ENCODE measurements at regions not wholly inside any gene's neighbourhood (a gene's known extent, or its start where the extent isn't known, plus 50 kb on each side); places are given as distances from the start of the nearest gene placed in this dataset.

- DNase-seq: no peak
These were observed 278.3 kb downstream of the EIPR1 start for GRCh38 chr2:3099145-3099859.

DNA sequence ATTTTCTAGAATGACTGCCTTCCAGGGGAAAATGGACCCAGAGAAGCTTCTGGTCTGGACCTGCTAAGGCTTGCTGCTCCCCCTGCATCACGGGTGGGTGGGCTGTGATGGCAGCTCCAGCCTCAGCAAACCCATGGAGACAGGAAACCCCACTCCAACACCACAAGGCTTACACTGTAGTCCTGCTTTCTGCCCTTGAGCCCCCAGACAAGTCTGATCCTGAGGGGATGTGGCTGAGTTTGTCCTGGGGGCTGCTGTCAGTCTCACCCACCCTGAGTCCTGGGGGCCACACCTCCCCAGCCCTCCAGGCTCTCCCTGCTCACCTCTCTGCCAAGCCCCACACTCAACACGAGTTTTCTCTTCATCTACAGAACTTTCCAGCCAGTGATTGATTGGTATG is 279.4 kb downstream of the EIPR1 start:
- no peak for DNase-seq

- DNase-seq: no peak
These were observed 279.8 kb downstream of the EIPR1 start for GRCh38 chr2:3097804-3098203.

GRCh38 chr2:3094999-3095958 is 282.3 kb downstream of the EIPR1 start:
- DNase-seq: no peak

DNA sequence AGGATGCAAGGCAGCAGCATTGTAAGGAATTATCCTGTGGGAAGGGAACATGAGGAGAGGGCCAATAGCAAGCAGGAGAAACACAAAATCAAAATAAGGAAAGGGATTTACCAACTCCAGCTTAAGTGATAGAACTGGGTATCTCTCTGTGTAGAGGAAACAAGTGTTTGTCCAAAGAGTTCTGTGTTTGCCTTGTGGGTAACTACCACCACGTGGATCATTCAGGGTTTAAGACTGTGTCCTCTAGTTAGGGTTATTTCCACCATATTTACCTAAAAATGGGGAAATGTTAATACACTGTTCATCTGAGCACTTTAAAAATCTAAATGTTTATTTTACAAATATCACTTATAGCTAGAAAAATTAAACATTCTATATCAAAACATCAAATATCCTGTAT is 283.3 kb downstream of the EIPR1 start:
- DNase-seq: no peak

GRCh38 chr2:3091696-3092095 is 285.9 kb downstream of the EIPR1 start:
- no peak for DNase-seq

DNA sequence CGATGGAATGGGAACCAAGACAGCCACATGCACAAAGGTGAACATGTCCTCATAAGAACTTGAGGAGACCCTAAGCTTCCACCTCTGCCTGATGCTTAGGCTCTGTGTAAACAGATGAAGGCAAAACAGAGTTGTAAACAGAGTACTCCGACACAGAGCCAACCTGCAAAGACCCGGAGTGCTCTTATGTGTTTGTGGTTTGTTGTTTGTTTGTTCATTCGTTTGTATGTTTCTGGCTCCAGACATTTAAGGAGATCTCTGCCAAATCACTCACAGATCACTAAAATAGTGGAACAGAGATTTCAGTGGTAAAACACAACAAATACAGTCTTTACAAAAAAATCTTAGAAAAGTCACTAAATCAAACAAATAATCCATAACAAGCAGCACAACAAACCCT is 294.9 kb downstream of the EIPR1 start:
- no peak for DNase-seq

GRCh38 chr2:3079959-3080948 is 297.4 kb downstream of the EIPR1 start:
- DNase-seq: no peak

DNA sequence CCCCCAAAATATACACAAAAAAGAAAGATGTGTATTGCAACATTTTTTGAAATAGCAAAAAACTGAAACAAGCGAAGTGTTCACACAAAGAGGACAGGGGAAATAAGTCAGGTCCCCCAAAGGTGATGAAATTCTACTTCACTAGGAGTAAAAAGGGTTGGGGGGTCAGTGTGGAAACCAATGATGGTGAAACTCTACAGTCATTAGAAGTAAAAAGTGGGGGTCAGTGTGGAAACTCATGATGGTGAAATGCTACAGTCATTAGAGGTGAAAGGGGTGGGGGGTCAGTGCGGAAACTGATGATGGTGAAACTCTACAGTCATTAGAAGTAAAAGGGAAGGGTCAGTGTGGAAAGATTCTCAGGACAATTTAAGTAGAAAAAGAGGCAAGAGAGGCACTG is 298.2 kb downstream of the EIPR1 start:
- no peak for DNase-seq

DNA sequence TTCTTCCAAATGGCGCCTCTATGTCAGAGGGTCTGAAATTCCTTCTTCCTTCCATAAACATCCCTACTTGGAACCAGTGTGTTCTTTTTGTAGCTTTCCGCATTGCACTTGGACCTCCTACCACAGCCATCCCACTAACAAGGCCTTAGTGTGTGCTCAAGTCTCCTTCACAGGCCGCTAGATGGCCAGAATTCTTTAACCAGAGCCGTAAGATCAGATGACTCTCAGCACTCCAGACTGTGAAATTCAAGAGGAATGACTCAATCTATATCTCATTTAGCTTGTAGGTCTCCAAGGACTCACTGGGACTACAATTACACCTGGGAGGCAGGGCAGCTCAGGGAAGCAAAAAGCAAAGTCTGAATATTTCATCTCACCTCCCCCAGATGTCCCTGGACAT is 298.9 kb downstream of the EIPR1 start:
- DNase-seq: no peak

DNA sequence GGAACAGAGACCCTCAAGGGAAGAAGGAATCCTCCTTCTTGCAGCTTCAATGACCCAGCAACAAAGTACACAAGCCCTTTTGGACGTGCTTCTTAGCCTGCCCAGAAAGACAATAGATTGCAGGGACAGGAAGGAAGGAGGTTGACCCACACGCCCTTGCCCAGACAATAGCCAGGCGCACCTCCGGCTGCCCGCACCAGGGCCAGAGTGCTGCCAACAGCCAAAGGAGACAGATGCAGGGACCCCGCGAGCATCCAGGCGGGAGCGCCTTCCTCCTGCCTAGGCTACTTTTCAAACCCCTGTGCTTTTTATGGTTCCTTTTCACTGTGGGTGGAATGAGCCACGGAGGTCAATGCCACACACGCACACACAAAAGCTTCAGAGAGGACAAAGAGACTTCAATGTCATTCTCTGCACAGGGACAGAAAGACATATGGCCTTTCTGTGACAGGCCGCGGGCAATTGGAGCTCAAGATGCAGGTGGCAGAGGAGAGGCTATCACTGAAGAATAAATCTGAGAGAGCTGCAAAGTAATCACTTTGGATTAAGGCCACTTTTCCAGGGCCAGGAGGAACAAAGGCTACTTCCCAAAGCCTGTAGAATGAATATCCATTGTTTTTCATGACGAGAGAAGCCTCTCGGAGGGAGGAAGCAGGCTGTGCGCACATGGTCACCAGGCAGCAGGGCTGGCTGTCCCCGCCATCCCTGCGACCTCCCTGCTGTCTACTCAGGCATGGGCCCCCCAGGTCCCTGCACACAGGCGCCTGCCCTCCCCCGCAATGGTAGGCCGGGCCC is 300.6 kb downstream of the EIPR1 start:
- DNase-seq: no peak

DNA sequence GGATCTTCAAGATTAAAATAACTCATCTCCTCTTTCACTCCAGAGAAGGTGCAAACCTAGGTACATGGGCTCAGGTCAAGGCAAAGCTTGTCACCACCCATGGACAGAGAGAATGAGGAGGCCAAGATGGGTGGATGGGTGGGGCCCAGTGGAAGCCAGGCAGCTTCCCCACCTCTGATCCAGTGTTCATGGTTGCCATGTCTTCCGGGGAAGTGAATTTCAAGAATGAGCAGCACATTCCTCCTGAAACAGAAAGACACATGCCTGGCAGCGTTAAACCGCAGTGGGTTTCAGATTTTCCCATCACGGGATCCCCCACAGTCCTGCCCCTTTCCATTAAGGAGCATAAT is 301.7 kb downstream of the EIPR1 start:
- no peak for DNase-seq

- DNase-seq: no peak
These were observed 302.2 kb downstream of the EIPR1 start for GRCh38 chr2:3075316-3075990.

DNA sequence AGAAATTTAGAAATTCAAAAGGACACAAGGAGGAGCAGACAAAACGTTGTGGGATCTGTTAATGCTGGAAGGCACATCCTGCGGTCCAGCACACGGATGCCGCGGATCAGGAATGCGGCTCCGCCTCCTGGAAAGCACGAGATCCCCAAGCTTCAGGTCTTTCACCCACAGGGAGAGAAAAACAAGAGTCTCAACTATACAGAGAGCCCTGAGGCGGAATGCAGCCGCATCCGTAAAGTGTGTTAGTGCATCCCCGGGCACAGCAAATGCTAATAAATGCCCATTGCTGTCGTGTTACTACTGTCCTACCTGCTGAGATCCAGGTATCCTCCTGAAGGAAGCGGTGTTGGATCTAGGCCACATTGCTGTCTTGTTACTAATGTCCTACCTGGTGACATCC is 303.9 kb downstream of the EIPR1 start:
- no peak for DNase-seq

DNA sequence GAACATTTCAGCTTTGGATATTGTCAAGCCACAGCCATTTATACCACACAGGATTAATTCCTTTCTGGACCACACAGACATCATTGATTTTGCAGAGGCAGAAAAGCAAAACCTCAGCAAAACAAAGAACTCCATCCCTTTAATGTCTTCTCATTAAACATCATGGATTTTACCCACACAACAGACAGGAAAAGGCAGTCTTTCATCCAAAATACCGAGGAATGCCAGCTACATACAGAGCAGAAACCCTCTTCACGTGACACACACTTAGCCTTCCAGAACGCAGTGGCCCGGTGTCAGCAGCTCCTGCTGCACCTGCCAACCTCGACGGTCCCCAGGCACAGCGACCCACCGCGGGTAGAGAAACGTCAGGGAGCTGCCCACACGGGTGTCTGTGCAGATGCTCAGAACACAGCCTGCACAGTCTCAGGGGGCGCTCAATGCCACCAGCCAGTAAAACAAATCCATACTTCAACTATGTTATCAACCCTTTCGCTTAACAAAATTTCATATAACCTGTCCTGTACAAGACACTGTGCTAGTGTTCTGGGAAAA is 304.5 kb downstream of the EIPR1 start:
- no peak for DNase-seq

DNA sequence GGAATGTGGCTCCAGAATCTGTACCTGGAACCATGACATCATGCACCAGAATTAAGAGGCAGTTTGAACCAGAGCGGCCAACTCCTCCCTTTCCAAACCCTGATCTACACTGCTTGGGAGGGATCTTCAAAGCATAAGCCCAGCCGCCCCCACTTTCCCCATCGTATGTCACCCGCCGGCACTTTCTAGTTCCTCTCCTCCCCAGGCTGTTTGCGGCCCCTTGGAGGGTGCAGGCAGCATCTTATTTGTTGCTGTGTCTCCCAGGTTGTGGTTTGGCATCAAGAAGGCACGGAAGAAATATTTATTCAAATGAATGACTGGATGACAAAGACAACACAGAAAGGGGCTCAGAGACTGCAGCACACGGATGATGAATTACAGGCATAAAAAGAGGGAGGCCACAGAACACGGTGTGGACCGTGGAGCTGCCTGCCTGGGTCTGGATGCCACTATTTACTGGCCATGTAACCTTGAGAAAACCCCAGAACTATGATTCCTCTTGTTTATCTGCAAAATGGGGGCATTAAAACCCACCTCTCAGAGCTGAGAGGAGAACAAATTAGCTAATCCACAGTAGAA is 305.8 kb downstream of the EIPR1 start:
- no peak for DNase-seq

- DNase-seq: no peak
These were observed 310.8 kb downstream of the EIPR1 start for GRCh38 chr2:3066831-3067230.

DNA sequence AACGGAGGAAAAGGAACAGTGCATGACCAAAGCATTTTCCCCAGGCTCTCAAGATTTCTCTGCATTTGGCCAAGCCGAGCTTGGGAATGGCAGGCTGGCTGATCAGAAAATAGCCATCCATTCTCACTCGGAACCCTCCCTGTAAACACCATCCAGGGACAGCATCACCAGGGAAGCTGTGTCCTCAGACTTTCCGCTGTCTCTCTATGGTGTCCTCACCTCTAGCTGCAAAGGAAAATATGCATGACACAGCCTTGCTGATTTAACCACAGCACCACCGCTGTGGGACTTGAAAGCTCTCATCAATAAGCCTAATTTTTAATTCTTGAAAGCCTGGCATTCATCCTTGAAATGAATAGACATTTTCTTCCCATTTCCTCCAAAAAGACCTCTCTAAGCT is 311.7 kb downstream of the EIPR1 start:
- DNase-seq: no peak

GRCh38 chr2:3062476-3063260 is 314.9 kb downstream of the EIPR1 start:
- DNase-seq: no peak

DNA sequence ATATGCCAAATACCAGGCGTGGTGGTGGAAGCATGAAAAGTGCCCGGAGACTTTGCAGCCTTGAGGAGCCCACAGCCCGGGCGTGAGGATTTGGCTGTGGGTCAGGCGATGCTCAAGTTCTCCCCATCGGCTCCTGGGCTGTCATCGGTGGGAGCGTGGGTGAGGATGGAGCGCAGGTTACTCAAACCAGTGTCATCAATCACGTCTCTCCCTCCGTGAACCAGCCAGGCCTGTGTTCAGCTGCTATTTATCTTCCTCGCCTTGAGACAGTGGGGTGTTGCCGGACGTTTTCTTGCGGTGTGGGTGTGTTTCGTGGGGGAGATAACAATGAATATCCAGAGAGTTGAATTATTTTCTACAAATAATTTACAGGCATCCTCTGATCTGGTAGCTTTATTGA is 317.6 kb downstream of the EIPR1 start:
- DNase-seq: no peak

Measured in activated T-cell treated with anti-CD3 and anti-CD28 coated beads for 4 hours (primary cell).